ENCODE measurements at regions not wholly inside any gene's neighbourhood (a gene's known extent, or its start where the extent isn't known, plus 50 kb on each side); places are given as distances from the start of the nearest gene placed in this dataset.

GRCh38 chr9:99762470-99762869 lies 59.2 kb upstream of the NR4A3 start:
- H3K36me3 ChIP-seq (ENCODE audit: insufficient read depth, low read length) = no peaks in the 10 kb centered on the region
- H3K4me1 ChIP-seq (ENCODE audit: insufficient read depth, low read length, poor library complexity, severe bottlenecking) = no peaks in the 10 kb centered on the region
- TF ChIP-seq EZH2phosphoT487 (IDR thresholded peaks at IDR 0.05; ENCODE audit: borderline replicate concordance) = no peak
- H3K79me2 ChIP-seq (ENCODE audit: insufficient read depth, low read length) = no peaks in the 10 kb centered on the region
- no peak overlapping the region for H3K4me3 ChIP-seq (ENCODE audit: low read length, poor library complexity, severe bottlenecking)
- no peak overlapping the region for H2AFZ ChIP-seq (ENCODE audit: low read length)
- H3K9me3 ChIP-seq (ENCODE audit: insufficient read depth, low read depth, low read length) = no peaks in the 10 kb centered on the region
- H3K27me3 ChIP-seq (ENCODE audit: insufficient read depth, low read length, poor library complexity, severe bottlenecking) = no peaks in the 10 kb centered on the region
- no peak overlapping the region for H3K9ac ChIP-seq (ENCODE audit: low read depth, low read length, poor library complexity, severe bottlenecking)
- H3K4me2 ChIP-seq (ENCODE audit: low read depth, low read length, poor library complexity, severe bottlenecking) = no peak overlapping the region
- H3K9me2 ChIP-seq (replicated peaks; ENCODE audit: low read depth, low read length) = no peaks in the 10 kb centered on the region
- no peaks in the 10 kb centered on the region for H3F3A ChIP-seq (ENCODE audit: low read depth)
- H4K20me1 ChIP-seq (ENCODE audit: insufficient read depth, low read length, poor library complexity, severe bottlenecking) = no peaks in the 10 kb centered on the region
